ENCODE measurements at regions not wholly inside any gene's neighbourhood (a gene's known extent, or its start where the extent isn't known, plus 50 kb on each side); places are given as distances from the start of the nearest gene placed in this dataset.
"Not testable (repeated sequence)": the region's sequence is repeated elsewhere in the genome, so short reads cannot be mapped to it uniquely, and the experiment has no call there.

- no peak for TF ChIP-seq EZH2 (IDR thresholded peaks at IDR 0.05; ENCODE audit: borderline replicate concordance, low read depth, low read length, severe bottlenecking)
- no peak for TF ChIP-seq CTCF (IDR thresholded peaks at IDR 0.05; ENCODE audit: borderline replicate concordance, extremely low read depth, low read length, poor library complexity, severe bottlenecking)
- no peaks in the 10 kb centered on the region for H3K9me3 ChIP-seq (ENCODE audit: insufficient read depth, low read length, severe bottlenecking)
- H3K27me3 ChIP-seq (ENCODE audit: insufficient read depth, low read length, poor library complexity): no peaks in the 10 kb centered on the region
- ATAC-seq (ENCODE audit: insufficient read depth, low read depth): no peak
- no peaks in the 10 kb centered on the region for H4K20me1 ChIP-seq (ENCODE audit: insufficient read depth, low read length)
- H3K4me3 ChIP-seq (ENCODE audit: low read depth in 1 of 2, low read length in 2 of 2): no peak overlapping the region
- H3K4me2 ChIP-seq (ENCODE audit: insufficient read depth, low read length): no peak overlapping the region
- H3K4me1 ChIP-seq (ENCODE audit: insufficient read depth, low read length): no peaks in the 10 kb centered on the region
- no peak for DNase-seq
- H3K36me3 ChIP-seq (ENCODE audit: insufficient read depth, low read length): no peaks in the 10 kb centered on the region
- H3K79me2 ChIP-seq (ENCODE audit: insufficient read depth, low read length): no peaks in the 10 kb centered on the region
- H3K9ac ChIP-seq (ENCODE audit: low read depth, low read length): no peak overlapping the region
- H2AFZ ChIP-seq (ENCODE audit: low read depth, low read length): no peak overlapping the region
- no peak overlapping the region for H3K27ac ChIP-seq (ENCODE audit: low read length)
Observed at GRCh38 chr17:22310717-22311686, 618.7 kb downstream of the KCNJ18 start.

- H3K79me2 ChIP-seq (ENCODE audit: insufficient read depth, low read length); H3K9me3 ChIP-seq (ENCODE audit: insufficient read depth, low read length, severe bottlenecking); H3K9ac ChIP-seq (ENCODE audit: low read depth, low read length); H3K4me1 ChIP-seq (ENCODE audit: insufficient read depth, low read length); H3K27ac ChIP-seq (ENCODE audit: low read length); DNase-seq; H3K4me3 ChIP-seq (ENCODE audit: low read depth in 1 of 2, low read length in 2 of 2); H3K27me3 ChIP-seq (ENCODE audit: insufficient read depth, low read length, poor library complexity); H2AFZ ChIP-seq (ENCODE audit: low read depth, low read length); H3K36me3 ChIP-seq (ENCODE audit: insufficient read depth, low read length); H3K4me2 ChIP-seq (ENCODE audit: insufficient read depth, low read length); ATAC-seq (ENCODE audit: insufficient read depth, low read depth); H4K20me1 ChIP-seq (ENCODE audit: insufficient read depth, low read length): not testable (repeated sequence)
Observed at GRCh38 chr17:22321001-22321400, 628.7 kb downstream of the KCNJ18 start.

GRCh38 chr17:22322893-22323550 is 630.7 kb downstream of the KCNJ18 start:
- not testable (repeated sequence) for H4K20me1 ChIP-seq (ENCODE audit: insufficient read depth, low read length); H3K36me3 ChIP-seq (ENCODE audit: insufficient read depth, low read length); H3K4me2 ChIP-seq (ENCODE audit: insufficient read depth, low read length); H3K79me2 ChIP-seq (ENCODE audit: insufficient read depth, low read length); DNase-seq; H3K9ac ChIP-seq (ENCODE audit: low read depth, low read length); H3K4me3 ChIP-seq (ENCODE audit: low read depth in 1 of 2, low read length in 2 of 2); ATAC-seq (ENCODE audit: insufficient read depth, low read depth); H3K4me1 ChIP-seq (ENCODE audit: insufficient read depth, low read length); H3K27ac ChIP-seq (ENCODE audit: low read length); H3K27me3 ChIP-seq (ENCODE audit: insufficient read depth, low read length, poor library complexity); H3K9me3 ChIP-seq (ENCODE audit: insufficient read depth, low read length, severe bottlenecking); H2AFZ ChIP-seq (ENCODE audit: low read depth, low read length)

GRCh38 chr17:22337467-22337866 is 645.1 kb downstream of the KCNJ18 start:
- no peaks in the 10 kb centered on the region for H3K27me3 ChIP-seq (ENCODE audit: insufficient read depth, low read length, poor library complexity)
- no peaks in the 10 kb centered on the region for H3K36me3 ChIP-seq (ENCODE audit: insufficient read depth, low read length)
- no peak overlapping the region for H3K4me2 ChIP-seq (ENCODE audit: insufficient read depth, low read length)
- no peak for TF ChIP-seq CTCF (IDR thresholded peaks at IDR 0.05; ENCODE audit: borderline replicate concordance, extremely low read depth, low read length, poor library complexity, severe bottlenecking)
- no peak for TF ChIP-seq EZH2 (IDR thresholded peaks at IDR 0.05; ENCODE audit: borderline replicate concordance, low read depth, low read length, severe bottlenecking)
- no peaks in the 10 kb centered on the region for H4K20me1 ChIP-seq (ENCODE audit: insufficient read depth, low read length)
- H3K9me3 ChIP-seq (ENCODE audit: insufficient read depth, low read length, severe bottlenecking): peaks cover 4% of the 10 kb centered on the region
- no peak overlapping the region for H3K27ac ChIP-seq (ENCODE audit: low read length)
- DNase-seq: no peak
- no peaks in the 10 kb centered on the region for H3K4me1 ChIP-seq (ENCODE audit: insufficient read depth, low read length)
- ATAC-seq (ENCODE audit: insufficient read depth, low read depth): no peak
- H2AFZ ChIP-seq (ENCODE audit: low read depth, low read length): no peak overlapping the region
- no peaks in the 10 kb centered on the region for H3K79me2 ChIP-seq (ENCODE audit: insufficient read depth, low read length)
- H3K4me3 ChIP-seq (ENCODE audit: low read depth in 1 of 2, low read length in 2 of 2): no peak overlapping the region
- H3K9ac ChIP-seq (ENCODE audit: low read depth, low read length): no peak overlapping the region

GRCh38 chr17:22356603-22357002 is 664.3 kb downstream of the KCNJ18 start:
- H3K4me2 ChIP-seq (ENCODE audit: insufficient read depth, low read length); H3K4me3 ChIP-seq (ENCODE audit: low read depth in 1 of 2, low read length in 2 of 2); DNase-seq; H3K36me3 ChIP-seq (ENCODE audit: insufficient read depth, low read length); H3K27me3 ChIP-seq (ENCODE audit: insufficient read depth, low read length, poor library complexity); H3K9ac ChIP-seq (ENCODE audit: low read depth, low read length); H3K9me3 ChIP-seq (ENCODE audit: insufficient read depth, low read length, severe bottlenecking); H2AFZ ChIP-seq (ENCODE audit: low read depth, low read length); H3K27ac ChIP-seq (ENCODE audit: low read length); H3K4me1 ChIP-seq (ENCODE audit: insufficient read depth, low read length); ATAC-seq (ENCODE audit: insufficient read depth, low read depth); H3K79me2 ChIP-seq (ENCODE audit: insufficient read depth, low read length); H4K20me1 ChIP-seq (ENCODE audit: insufficient read depth, low read length): not testable (repeated sequence)

- H3K79me2 ChIP-seq (ENCODE audit: insufficient read depth, low read length); H3K9me3 ChIP-seq (ENCODE audit: insufficient read depth, low read length, severe bottlenecking); H3K27me3 ChIP-seq (ENCODE audit: insufficient read depth, low read length, poor library complexity); ATAC-seq (ENCODE audit: insufficient read depth, low read depth); H4K20me1 ChIP-seq (ENCODE audit: insufficient read depth, low read length); H3K4me3 ChIP-seq (ENCODE audit: low read depth in 1 of 2, low read length in 2 of 2); H3K36me3 ChIP-seq (ENCODE audit: insufficient read depth, low read length); H2AFZ ChIP-seq (ENCODE audit: low read depth, low read length); DNase-seq; H3K4me1 ChIP-seq (ENCODE audit: insufficient read depth, low read length); H3K9ac ChIP-seq (ENCODE audit: low read depth, low read length); H3K27ac ChIP-seq (ENCODE audit: low read length); H3K4me2 ChIP-seq (ENCODE audit: insufficient read depth, low read length): not testable (repeated sequence)
Observed at GRCh38 chr17:22370988-22371387, 678.7 kb downstream of the KCNJ18 start.
